SK-N-SH treated with all-trans-retinoic acid at 6 μM for 48 hours (cell line): ENCODE measurements at regions not wholly inside any gene's neighbourhood (a gene's known extent, or its start where the extent isn't known, plus 50 kb on each side); places are given as distances from the start of the nearest gene placed in this dataset.

Experiments used
- ATAC-seq: fragments of 200-7000 bp; cut with Tn5 transposase; 3 replicates; pipeline ENCODE4 v1.9.1; 2020; ENCODE audit warnings: mild to moderate bottlenecking, moderate library complexity
- BACH2 ChIP-seq: fragments of 250-450 bp; sonication (Bioruptor Pico); IDR thresholded peaks from 2 replicates; pipeline ENCODE4 v1.9.0; 2021; ENCODE audit warnings: mild to moderate bottlenecking, borderline replicate concordance
- CSDC2 ChIP-seq: fragments of 250-450 bp; sonication (Bioruptor Pico); IDR thresholded peaks from 2 replicates; pipeline ENCODE4 v1.5.0; 2020; ENCODE audit warnings: mild to moderate bottlenecking, moderate library complexity
- ISL1 ChIP-seq: fragments of 250-450 bp; sonication (Bioruptor Pico); IDR thresholded peaks from 2 replicates; pipeline ENCODE4 v2.1.2; 2022; ENCODE audit warnings: mild to moderate bottlenecking, moderate library complexity
- PATZ1 ChIP-seq: fragments of 250-450 bp; sonication (Bioruptor Pico); IDR thresholded peaks from 2 replicates; pipeline ENCODE4 v1.8.0; 2020; ENCODE audit warnings: mild to moderate bottlenecking, moderate library complexity, borderline replicate concordance
- POU6F1 ChIP-seq: fragments of 250-450 bp; sonication (Bioruptor Pico); IDR thresholded peaks from 2 replicates; pipeline ENCODE4 v1.8.0; 2021; ENCODE audit warnings: low read depth, mild to moderate bottlenecking, moderate library complexity, borderline replicate concordance
- RARB ChIP-seq: fragments of 250-450 bp; sonication (Bioruptor Pico); IDR thresholded peaks from 2 replicates; pipeline ENCODE4 v1.8.0; 2021; ENCODE audit warnings: mild to moderate bottlenecking, moderate library complexity
- SNAI2 ChIP-seq: fragments of 250-450 bp; sonication (Bioruptor Pico); IDR thresholded peaks from 2 replicates; pipeline ENCODE4 v1.5.0; 2020; ENCODE audit warnings: mild to moderate bottlenecking, moderate library complexity
- TOX ChIP-seq: fragments of 250-450 bp; sonication (Bioruptor Pico); IDR thresholded peaks from 2 replicates; pipeline ENCODE4 v1.8.0; 2021; ENCODE audit warnings: mild to moderate bottlenecking, moderate library complexity, borderline replicate concordance
- TSHZ2 ChIP-seq: fragments of 250-450 bp; sonication (Bioruptor Pico); IDR thresholded peaks from 2 replicates; pipeline ENCODE4 v1.5.0; 2020; ENCODE audit warnings: mild to moderate bottlenecking, moderate library complexity
- ZC3H10 ChIP-seq: fragments of 250-450 bp; sonication (Bioruptor Pico); IDR thresholded peaks from 2 replicates; pipeline ENCODE4 v1.5.1; 2021; ENCODE audit warnings: mild to moderate bottlenecking, moderate library complexity
- ZFP3 ChIP-seq: fragments of 250-450 bp; sonication (Bioruptor Pico); IDR thresholded peaks from 2 replicates; pipeline ENCODE4 v1.5.0; 2020; ENCODE audit warnings: mild to moderate bottlenecking, moderate library complexity
- ZFP30 ChIP-seq: fragments of 450-650 bp; formaldehyde crosslinking; IDR thresholded peaks from 2 replicates; pipeline ENCODE4 v1.5.0; 2022; ENCODE audit warnings: mild to moderate bottlenecking, moderate library complexity
- ZNF565 ChIP-seq: fragments of 450-650 bp; formaldehyde crosslinking; conservative IDR thresholded peaks from 2 replicates; pipeline ENCODE4 v1.5.0; 2020; ENCODE audit warnings: low read depth, mild to moderate bottlenecking, moderate library complexity
- ZNF70 ChIP-seq: fragments of 450-650 bp; formaldehyde crosslinking; IDR thresholded peaks from 2 replicates; pipeline ENCODE4 v1.5.0; 2020; ENCODE audit warnings: mild to moderate bottlenecking, moderate library complexity
- ZNF8 ChIP-seq: fragments of 450-650 bp; formaldehyde crosslinking; IDR thresholded peaks from 2 replicates; pipeline ENCODE4 v1.5.0; 2020; ENCODE audit warnings: mild to moderate bottlenecking, moderate library complexity
- TF ChIP-seq, protein P1 (sequence below): fragments of 250-450 bp; sonication (Bioruptor Pico); IDR thresholded peaks from 2 replicates; pipeline ENCODE4 v1.5.1; 2020; ENCODE audit warnings: low read depth, mild to moderate bottlenecking, moderate library complexity
- TF ChIP-seq, protein P2 (sequence below): fragments of 250-450 bp; sonication (Bioruptor Pico); IDR thresholded peaks from 2 replicates; pipeline ENCODE4 v1.5.1; 2021; ENCODE audit warnings: mild to moderate bottlenecking, moderate library complexity

DNA sequence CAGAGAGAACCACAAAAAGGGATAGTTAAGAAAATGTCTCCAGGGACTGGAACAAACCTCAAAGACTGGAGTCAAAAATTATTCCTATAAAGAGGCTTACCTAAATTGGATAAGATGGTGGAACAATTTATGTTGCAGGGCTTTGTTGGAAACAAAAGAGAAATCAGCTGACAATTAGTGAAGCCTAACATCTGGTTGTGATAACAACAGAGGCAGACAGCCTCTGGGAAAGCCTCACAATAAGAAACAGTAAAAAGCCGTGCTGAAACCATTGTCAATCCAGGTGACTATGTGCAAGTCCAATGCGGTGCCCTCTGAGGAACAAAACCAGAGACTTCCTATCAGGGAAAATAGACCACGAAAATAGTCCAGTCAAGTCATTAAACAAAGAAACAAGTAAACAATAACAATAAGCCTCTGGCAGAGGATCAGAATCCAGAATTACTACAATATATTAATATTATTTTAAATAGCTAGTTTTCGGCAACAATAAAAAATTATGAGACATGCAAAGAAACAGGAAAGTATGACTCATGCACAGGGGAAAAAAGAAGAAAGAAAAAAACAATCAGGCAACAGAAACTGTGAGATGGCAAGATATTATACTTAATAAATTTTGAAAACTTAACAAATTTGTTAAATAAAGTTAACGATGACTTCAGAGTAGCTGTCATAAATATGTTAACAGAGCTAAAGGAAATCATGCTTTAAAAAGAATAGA is 99.7 kb upstream of the RXFP2 start:
- no peak for TF ChIP-seq SNAI2 (CRISPR knock-in tag)
- TF ChIP-seq ZFP30 (CRISPR knock-in tag) = no peak
- no peak for TF ChIP-seq ZNF70 (CRISPR knock-in tag)
- TF ChIP-seq RARB (CRISPR knock-in tag) = no peak
- no peak for TF ChIP-seq ZFP3 (CRISPR knock-in tag)
- TF ChIP-seq ZNF565 = no peak
- no peak for TF ChIP-seq PATZ1
- peak; percentile 75 for ATAC-seq

- no peak for TF ChIP-seq ZNF565
- TF ChIP-seq, protein P1, sequence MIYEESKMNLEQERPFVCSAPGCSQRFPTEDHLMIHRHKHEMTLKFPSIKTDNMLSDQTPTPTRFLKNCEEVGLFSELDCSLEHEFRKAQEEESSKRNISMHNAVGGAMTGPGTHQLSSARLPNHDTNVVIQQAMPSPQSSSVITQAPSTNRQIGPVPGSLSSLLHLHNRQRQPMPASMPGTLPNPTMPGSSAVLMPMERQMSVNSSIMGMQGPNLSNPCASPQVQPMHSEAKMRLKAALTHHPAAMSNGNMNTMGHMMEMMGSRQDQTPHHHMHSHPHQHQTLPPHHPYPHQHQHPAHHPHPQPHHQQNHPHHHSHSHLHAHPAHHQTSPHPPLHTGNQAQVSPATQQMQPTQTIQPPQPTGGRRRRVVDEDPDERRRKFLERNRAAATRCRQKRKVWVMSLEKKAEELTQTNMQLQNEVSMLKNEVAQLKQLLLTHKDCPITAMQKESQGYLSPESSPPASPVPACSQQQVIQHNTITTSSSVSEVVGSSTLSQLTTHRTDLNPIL = no peak
- no peak for TF ChIP-seq ZFP3 (CRISPR knock-in tag)
- no peak for TF ChIP-seq POU6F1 (CRISPR knock-in tag)
- TF ChIP-seq BACH2 (CRISPR knock-in tag) = no peak
- no peak for TF ChIP-seq PATZ1
- no peak for TF ChIP-seq ZFP30 (CRISPR knock-in tag)
- no peak for TF ChIP-seq ZNF8 (CRISPR knock-in tag)
- TF ChIP-seq TOX = no peak
- TF ChIP-seq ISL1 = no peak
- TF ChIP-seq CSDC2 (CRISPR knock-in tag) = no peak
- TF ChIP-seq ZC3H10 = no peak
- no peak for TF ChIP-seq ZNF70 (CRISPR knock-in tag)
- no peak for TF ChIP-seq SNAI2 (CRISPR knock-in tag)
- no peak for ATAC-seq
Observed at GRCh38 chr13:31649766-31650165, 89.6 kb upstream of the RXFP2 start.

DNA sequence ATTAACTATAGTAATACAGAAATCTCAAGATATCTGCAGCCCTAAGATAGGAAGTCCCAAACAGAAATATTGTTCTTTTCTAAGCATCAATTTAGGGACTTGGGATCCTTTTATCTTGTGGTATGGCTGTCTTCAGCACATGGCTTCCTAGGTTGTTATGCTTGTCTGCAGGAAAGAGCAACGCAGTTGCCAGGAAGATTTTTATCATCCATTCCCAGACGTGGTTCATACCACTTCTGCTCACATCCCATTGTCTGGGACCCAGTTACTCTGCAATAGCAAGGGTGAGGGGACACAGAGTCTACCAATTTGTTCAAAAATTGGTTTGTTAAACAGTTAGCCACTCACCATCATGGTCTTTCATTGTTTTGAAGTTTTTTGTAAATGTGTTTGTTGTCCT is 85.6 kb upstream of the RXFP2 start:
- no peak for ATAC-seq
- TF ChIP-seq ZFP30 (CRISPR knock-in tag) = no peak
- TF ChIP-seq, protein P2, sequence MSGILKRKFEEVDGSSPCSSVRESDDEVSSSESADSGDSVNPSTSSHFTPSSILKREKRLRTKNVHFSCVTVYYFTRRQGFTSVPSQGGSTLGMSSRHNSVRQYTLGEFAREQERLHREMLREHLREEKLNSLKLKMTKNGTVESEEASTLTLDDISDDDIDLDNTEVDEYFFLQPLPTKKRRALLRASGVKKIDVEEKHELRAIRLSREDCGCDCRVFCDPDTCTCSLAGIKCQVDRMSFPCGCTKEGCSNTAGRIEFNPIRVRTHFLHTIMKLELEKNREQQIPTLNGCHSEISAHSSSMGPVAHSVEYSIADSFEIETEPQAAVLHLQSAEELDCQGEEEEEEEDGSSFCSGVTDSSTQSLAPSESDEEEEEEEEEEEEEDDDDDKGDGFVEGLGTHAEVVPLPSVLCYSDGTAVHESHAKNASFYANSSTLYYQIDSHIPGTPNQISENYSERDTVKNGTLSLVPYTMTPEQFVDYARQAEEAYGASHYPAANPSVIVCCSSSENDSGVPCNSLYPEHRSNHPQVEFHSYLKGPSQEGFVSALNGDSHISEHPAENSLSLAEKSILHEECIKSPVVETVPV (CRISPR knock-in tag) = no peak
- TF ChIP-seq ZNF8 (CRISPR knock-in tag) = peak; percentile 38; the same call in 1 of the 2 replicates

DNA sequence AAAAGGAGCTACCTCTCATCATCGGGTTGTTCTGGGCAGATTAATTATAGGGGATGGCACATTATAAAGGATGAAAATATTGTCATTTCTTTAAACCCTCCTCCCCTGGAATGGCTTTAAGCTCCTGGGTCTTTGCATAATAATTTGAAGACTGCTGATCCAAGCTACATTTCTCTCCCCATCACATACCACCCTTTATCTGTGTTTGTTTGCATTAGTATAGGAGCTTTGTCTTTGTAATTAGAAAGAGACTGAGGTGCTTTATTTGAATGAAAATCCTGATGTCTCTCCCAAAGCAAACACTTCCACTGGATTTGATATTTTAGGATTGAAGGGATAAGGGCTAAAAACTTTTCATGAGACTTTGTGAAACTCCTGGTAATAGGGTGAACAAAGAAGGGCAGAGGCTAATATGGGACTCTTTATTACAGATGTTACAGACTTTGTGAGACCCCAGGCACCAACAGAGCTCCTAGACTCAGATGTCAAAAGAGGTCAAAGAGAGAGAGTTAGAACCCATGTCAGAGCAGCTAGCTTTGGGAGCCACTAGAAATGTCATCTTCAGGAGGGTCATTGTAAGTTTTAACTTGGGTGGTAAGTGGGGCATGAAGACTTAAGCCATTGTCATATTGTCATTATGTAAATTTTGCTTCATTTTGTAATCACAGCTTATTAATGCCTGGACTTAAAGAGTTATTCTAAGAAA is 75.3 kb upstream of the RXFP2 start:
- ATAC-seq = no peak
- TF ChIP-seq PATZ1 (no peak), TSHZ2 (CRISPR knock-in tag) (no peak), POU6F1 (CRISPR knock-in tag) (no peak), ZNF8 (CRISPR knock-in tag) (no peak), ZFP30 (CRISPR knock-in tag) (no peak)
- TF ChIP-seq, protein P1 = no peak
